ENCODE measurements at regions not wholly inside any gene's neighbourhood (a gene's known extent, or its start where the extent isn't known, plus 50 kb on each side); places are given as distances from the start of the nearest gene placed in this dataset.

- TF ChIP-seq CTCF (IDR thresholded peaks at IDR 0.05) (no peak), POLR2A (IDR thresholded peaks at IDR 0.05) (no peak), EP300 (IDR thresholded peaks at IDR 0.05) (no peak), POLR2AphosphoS5 (IDR thresholded peaks at IDR 0.05) (no peak)
- peaks cover 0 to 18% (median 3%) of the 10 kb centered on the region in 4 donors for H3K36me3 ChIP-seq
- H3K4me1 ChIP-seq, result peaks cover 0 to 84% (median 64%) of the 10 kb centered on the region in 4 donors
- WGBS, 2 donors, result 82 to 90% methylated on average over 8 of the region's 8 CpGs
- H3K4me3 ChIP-seq, result no peak overlapping the region
- intact Hi-C loops (cut with DNase I), result no loop called here
- H3K27me3 ChIP-seq, result no peaks in the 10 kb centered on the region
- no peak for DNase-seq
- no peaks in the 10 kb centered on the region for H3K9me3 ChIP-seq
- peak overlapping the region; percentile 74 to 98 (median 86) for H3K27ac ChIP-seq
Measured at GRCh38 chr12:124413915-124414314, 119.0 kb downstream of the RFLNA start.

GRCh38 chr12:124413401-124413800, 118.5 kb downstream of the RFLNA start:
- WGBS, 2 donors, result 82% methylated on average over 15 of the region's 15 CpGs
- no peak overlapping the region for H3K4me3 ChIP-seq
- H3K9me3 ChIP-seq, result no peaks in the 10 kb centered on the region
- H3K27ac ChIP-seq, result peak overlapping the region; percentile 74 to 98 (median 86)
- intact Hi-C loops (cut with DNase I), result no loop called here
- no peaks in the 10 kb centered on the region for H3K27me3 ChIP-seq
- no peak for DNase-seq
- TF ChIP-seq POLR2AphosphoS5 (IDR thresholded peaks at IDR 0.05) (peak in 1 of 4 donors; percentile 27), EP300 (IDR thresholded peaks at IDR 0.05) (no peak), CTCF (IDR thresholded peaks at IDR 0.05) (no peak), POLR2A (IDR thresholded peaks at IDR 0.05) (no peak)
- peaks cover 0 to 80% (median 69%) of the 10 kb centered on the region in 4 donors for H3K4me1 ChIP-seq
- H3K36me3 ChIP-seq, result peaks cover 0 to 15% (median 0%) of the 10 kb centered on the region in 4 donors

GRCh38 chr12:124412646-124413015, 117.7 kb downstream of the RFLNA start:
- WGBS, 2 donors, result 80 to 89% methylated on average over 13 of the region's 13 CpGs
- H3K4me3 ChIP-seq, result no peak overlapping the region
- H3K36me3 ChIP-seq, result peaks cover 0 to 10% (median 0%) of the 10 kb centered on the region in 4 donors
- intact Hi-C loops (cut with DNase I), result no loop called here
- H3K9me3 ChIP-seq, result no peaks in the 10 kb centered on the region
- DNase-seq, result no peak
- peak overlapping the region; percentile 74 to 98 (median 86) for H3K27ac ChIP-seq
- TF ChIP-seq EP300 (IDR thresholded peaks at IDR 0.05), result no peak
- no peak for TF ChIP-seq POLR2AphosphoS5 (IDR thresholded peaks at IDR 0.05)
- TF ChIP-seq CTCF (IDR thresholded peaks at IDR 0.05), result no peak
- TF ChIP-seq POLR2A (IDR thresholded peaks at IDR 0.05), result no peak
- H3K27me3 ChIP-seq, result no peaks in the 10 kb centered on the region
- H3K4me1 ChIP-seq, result peaks cover 0 to 78% (median 70%) of the 10 kb centered on the region in 4 donors

GRCh38 chr12:124411953-124412645, 117.2 kb downstream of the RFLNA start:
- peak in 1 of 4 donors; percentile 33 for TF ChIP-seq POLR2AphosphoS5 (IDR thresholded peaks at IDR 0.05)
- no peak for TF ChIP-seq EP300 (IDR thresholded peaks at IDR 0.05)
- no peak for TF ChIP-seq CTCF (IDR thresholded peaks at IDR 0.05)
- WGBS, 2 donors, result 86% methylated on average over 22 of the region's 22 CpGs
- no peak for DNase-seq
- no peak overlapping the region for H3K4me3 ChIP-seq
- H3K27ac ChIP-seq, result peak overlapping the region; percentile 74 to 98 (median 86)
- no peaks in the 10 kb centered on the region for H3K9me3 ChIP-seq
- peaks cover 0 to 73% (median 68%) of the 10 kb centered on the region in 4 donors for H3K4me1 ChIP-seq
- H3K27me3 ChIP-seq, result no peaks in the 10 kb centered on the region
- peaks cover 0 to 10% (median 2%) of the 10 kb centered on the region in 4 donors for H3K36me3 ChIP-seq
- intact Hi-C loops (cut with DNase I), result no loop called here
